Naive B cell (primary cell): ENCODE measurements at regions not wholly inside any gene's neighbourhood (a gene's known extent, or its start where the extent isn't known, plus 50 kb on each side); places are given as distances from the start of the nearest gene placed in this dataset.

Experiments
- ATAC-seq, 2 donors: fragments of 150-1000 bp; cut with Tn5 transposase; 2 replicates each; pipeline ENCODE4 v1.10.0; 2021; ENCODE audit warnings: low read depth in 2 of 2, mild to moderate bottlenecking in 2 of 2, moderate library complexity in 2 of 2
- DNase-seq: peaks from one replicate; pipeline ENCODE4 v3.0.0; 2022
- H3K27ac Mint-ChIP-seq, 6 donors: one replicate each; pipeline ENCODE4 v1.8.0; 2020 to 2022; ENCODE audit warnings: mild to moderate bottlenecking in 6 of 6, mixed read lengths in 6 of 6, moderate library complexity in 5 of 6, inconsistent platforms in 2 of 6
- H3K27me3 Mint-ChIP-seq, 3 donors: one replicate each; pipeline ENCODE4 v1.8.0; 2021 to 2022; ENCODE audit warnings: mixed read lengths in 3 of 3, mild to moderate bottlenecking in 1 of 3
- H3K36me3 Mint-ChIP-seq, 2 donors: one replicate each; pipeline ENCODE4 v1.8.0; 2020 to 2022; ENCODE audit warnings: mixed read lengths in 2 of 2, inconsistent platforms in 1 of 2, mild to moderate bottlenecking in 1 of 2
- H3K4me1 Mint-ChIP-seq, 3 donors: one replicate each; pipeline ENCODE4 v1.8.0; 2020 to 2022; ENCODE audit warnings: mixed read lengths in 3 of 3, inconsistent platforms in 1 of 3, mild to moderate bottlenecking in 1 of 3, moderate library complexity in 1 of 3
- H3K4me3 Mint-ChIP-seq, 8 donors: one replicate each; pipeline ENCODE4 v1.8.0; 2020 to 2022; ENCODE audit warnings: mild to moderate bottlenecking in 8 of 8, mixed read lengths in 8 of 8, moderate library complexity in 8 of 8, inconsistent platforms in 2 of 8
- H3K9me3 Mint-ChIP-seq, 7 donors: one replicate each; pipeline ENCODE4 v1.8.0; 2020 to 2022; ENCODE audit warnings: mixed read lengths in 7 of 7, mild to moderate bottlenecking in 5 of 7, inconsistent platforms in 2 of 7, moderate library complexity in 1 of 7

DNA sequence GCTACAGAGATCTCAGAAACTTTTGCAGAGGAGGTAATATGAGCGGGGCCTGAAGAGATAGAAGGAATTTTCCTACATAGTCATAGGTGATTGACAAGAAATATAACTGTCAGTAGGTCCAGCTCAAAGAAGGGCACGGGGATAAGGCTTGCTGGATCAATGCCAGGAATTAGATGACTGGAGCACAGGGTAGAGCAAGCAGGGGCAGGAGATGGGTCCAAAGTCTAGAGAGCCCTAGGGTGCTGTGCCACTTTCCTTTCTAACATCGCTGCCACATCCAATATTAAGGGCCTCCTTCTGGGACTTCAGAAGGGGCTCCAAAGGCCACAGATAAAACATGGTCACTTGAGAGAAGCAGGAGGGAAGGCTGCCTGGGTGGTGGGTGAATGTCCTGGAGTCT lies 402.2 kb downstream of the MID1IP1 start:
- Mint-ChIP-seq H3K36me3 (peaks cover 0 to 8% of the 10 kb centered on the region in 2 donors), H3K4me1 (peaks cover 0 to 6% (median 4%) of the 10 kb centered on the region in 3 donors), H3K27ac (no peak overlapping the region), H3K9me3 (peaks cover 0 to 6% (median 1%) of the 10 kb centered on the region in 7 donors), H3K27me3 (peaks cover 0 to 16% (median 0%) of the 10 kb centered on the region in 3 donors), H3K4me3 (no peak overlapping the region)
- no peak for DNase-seq
- no peak for ATAC-seq

DNA sequence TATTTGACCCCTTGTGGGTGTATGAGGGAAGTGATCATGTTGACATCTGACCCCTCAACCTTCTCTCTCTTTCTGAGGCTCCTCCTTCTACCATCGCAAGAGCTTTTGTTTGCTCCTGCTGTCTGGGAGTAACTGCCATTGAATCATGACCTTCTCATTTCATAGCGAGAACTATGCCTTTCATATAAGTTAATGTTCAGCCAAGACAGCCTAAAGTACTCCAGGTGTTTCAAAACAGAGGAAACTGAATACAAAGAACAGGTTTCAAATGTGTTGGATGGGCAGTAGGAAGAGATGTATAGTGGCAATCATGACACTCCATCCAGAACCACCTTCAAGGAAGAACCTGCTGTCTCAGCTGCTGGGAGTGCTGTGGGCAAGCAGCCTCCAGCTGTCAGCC lies 403.1 kb downstream of the MID1IP1 start:
- DNase-seq (no peak), ATAC-seq (no peak)
- H3K4me1 Mint-ChIP-seq: peaks cover 0 to 6% (median 4%) of the 10 kb centered on the region in 3 donors
- H3K36me3 Mint-ChIP-seq: peaks cover 0 to 8% of the 10 kb centered on the region in 2 donors
- no peak overlapping the region for H3K27ac Mint-ChIP-seq
- H3K27me3 Mint-ChIP-seq: peaks cover 0 to 16% (median 0%) of the 10 kb centered on the region in 3 donors
- H3K4me3 Mint-ChIP-seq: no peak overlapping the region
- H3K9me3 Mint-ChIP-seq: peaks cover 0 to 6% (median 1%) of the 10 kb centered on the region in 7 donors

DNA sequence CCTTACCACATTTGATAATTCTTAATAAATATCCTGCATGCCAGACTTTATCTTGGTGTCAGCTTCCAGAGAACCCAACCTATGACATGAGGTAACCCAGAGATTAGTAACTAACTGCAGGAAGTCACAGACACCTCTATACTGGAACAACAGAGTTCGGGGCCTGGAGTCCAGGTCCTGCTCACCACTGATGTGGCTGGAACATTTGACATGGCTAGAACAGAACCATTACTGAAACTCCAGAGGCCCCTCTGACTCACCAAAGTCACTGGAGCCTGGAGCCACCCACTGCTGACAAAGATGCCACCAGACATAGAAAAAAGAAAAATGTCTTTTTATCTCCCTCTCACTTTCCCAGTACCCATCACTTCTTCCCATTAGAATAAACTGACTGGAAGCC lies 403.7 kb downstream of the MID1IP1 start:
- peaks cover 0 to 19% (median 0%) of the 10 kb centered on the region in 3 donors for H3K27me3 Mint-ChIP-seq
- peaks cover 0 to 7% (median under 1%) of the 10 kb centered on the region in 7 donors for H3K9me3 Mint-ChIP-seq
- DNase-seq (no peak), ATAC-seq (no peak)
- no peak overlapping the region for H3K4me3 Mint-ChIP-seq
- H3K36me3 Mint-ChIP-seq: peaks cover 0 to 10% of the 10 kb centered on the region in 2 donors
- H3K4me1 Mint-ChIP-seq: peaks cover 0 to 6% (median 4%) of the 10 kb centered on the region in 3 donors
- H3K27ac Mint-ChIP-seq: no peak overlapping the region

DNA sequence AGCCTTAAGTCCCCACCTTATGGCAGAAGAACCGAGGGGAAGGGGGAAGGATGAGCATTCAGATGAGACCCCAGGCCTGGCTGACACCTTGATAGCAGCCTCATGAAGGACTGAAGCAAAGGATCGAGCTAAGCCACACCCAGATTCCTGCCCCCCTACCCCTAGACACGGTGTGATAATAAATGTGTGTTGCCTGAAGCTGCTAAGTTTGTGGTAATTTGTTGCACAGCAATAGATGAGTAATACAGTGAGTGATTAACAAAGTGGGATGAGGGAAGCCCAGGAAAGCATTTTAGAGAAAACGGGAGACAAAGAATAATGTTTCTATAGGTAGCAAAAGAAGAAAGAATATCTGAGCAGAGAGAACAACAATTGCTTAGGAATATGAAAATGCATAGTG lies 404.2 kb downstream of the MID1IP1 start:
- H3K4me1 Mint-ChIP-seq: peaks cover 0 to 6% (median 4%) of the 10 kb centered on the region in 3 donors
- no peak overlapping the region for H3K4me3 Mint-ChIP-seq
- ATAC-seq: no peak
- no peak for DNase-seq
- H3K27ac Mint-ChIP-seq: no peak overlapping the region
- peaks cover 0 to 7% (median 0%) of the 10 kb centered on the region in 7 donors for H3K9me3 Mint-ChIP-seq
- H3K36me3 Mint-ChIP-seq: peaks cover 0 to 10% of the 10 kb centered on the region in 2 donors
- H3K27me3 Mint-ChIP-seq: peaks cover 0 to 25% (median 0%) of the 10 kb centered on the region in 3 donors

DNA sequence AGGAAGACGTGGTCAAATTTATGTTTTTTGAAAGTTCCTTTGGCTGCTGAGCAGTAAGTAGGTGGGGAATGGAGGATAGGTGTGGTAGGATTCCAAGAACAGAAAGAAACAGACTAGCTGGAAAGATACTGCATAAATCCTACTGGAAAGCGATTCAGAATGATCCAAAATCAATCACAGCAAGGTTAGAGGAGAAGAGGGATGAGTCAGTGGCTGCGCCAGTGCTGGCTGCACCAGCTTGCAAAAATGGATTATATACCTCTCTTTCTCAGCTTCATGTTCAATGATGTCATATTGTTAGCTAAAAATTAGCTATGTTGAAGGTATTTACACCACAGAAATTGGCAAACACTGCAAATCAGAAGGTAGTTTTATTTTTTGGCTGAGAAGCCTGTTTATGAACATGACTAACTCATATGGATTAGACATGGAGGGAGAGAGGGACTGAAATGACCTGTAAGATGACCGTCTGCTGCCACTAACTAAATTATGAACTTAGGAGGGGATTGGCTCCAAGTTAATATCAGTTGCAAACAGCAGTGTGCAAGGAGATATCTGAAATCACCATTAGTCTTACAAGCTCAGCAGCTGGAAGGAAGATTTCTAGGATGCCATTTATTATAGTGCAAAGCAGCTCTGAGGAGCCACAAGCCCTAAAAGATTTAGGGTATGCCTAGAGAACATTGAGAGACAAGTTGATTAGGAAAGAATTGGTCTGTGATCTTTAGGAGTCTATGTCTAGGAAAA lies 405.3 kb downstream of the MID1IP1 start:
- H3K4me3 Mint-ChIP-seq: no peak overlapping the region
- ATAC-seq (no peak), DNase-seq (no peak)
- H3K9me3 Mint-ChIP-seq: peaks cover 0 to 7% (median 2%) of the 10 kb centered on the region in 7 donors
- H3K27me3 Mint-ChIP-seq: peaks cover 0 to 25% (median 0%) of the 10 kb centered on the region in 3 donors
- H3K36me3 Mint-ChIP-seq: peaks cover 0 to 9% of the 10 kb centered on the region in 2 donors
- peak overlapping the region in 1 of 6 donors; percentile 34 for H3K27ac Mint-ChIP-seq
- H3K4me1 Mint-ChIP-seq: peaks cover 0 to 6% (median 4%) of the 10 kb centered on the region in 3 donors

DNA sequence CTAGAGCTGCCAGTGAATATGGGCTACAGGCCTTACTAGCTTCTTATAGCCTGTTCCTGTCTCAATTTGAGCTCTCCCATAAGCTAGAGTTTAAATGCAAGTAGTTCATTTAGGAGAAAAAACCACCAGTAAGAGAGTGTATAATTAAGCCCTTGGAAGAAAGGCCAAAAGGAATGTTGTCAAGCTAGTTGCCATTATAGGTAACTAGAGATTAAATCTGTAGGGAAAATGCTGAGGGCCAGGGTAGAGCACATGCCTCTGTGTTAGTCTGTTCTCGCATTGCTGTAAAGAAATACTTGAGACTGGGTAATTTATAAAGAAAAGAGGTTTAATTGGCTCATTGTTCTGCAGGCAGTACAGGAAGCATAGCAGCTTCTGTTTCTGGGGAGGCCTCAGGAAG lies 410.2 kb downstream of the MID1IP1 start:
- H3K27ac Mint-ChIP-seq: no peak overlapping the region
- no peaks in the 10 kb centered on the region for H3K4me1 Mint-ChIP-seq
- H3K27me3 Mint-ChIP-seq: peaks cover 0 to 10% (median 0%) of the 10 kb centered on the region in 3 donors
- no peak overlapping the region for H3K4me3 Mint-ChIP-seq
- DNase-seq (no peak), ATAC-seq (no peak)
- peaks cover 5 to 9% of the 10 kb centered on the region in 2 donors for H3K36me3 Mint-ChIP-seq
- peaks cover 0 to 7% (median 1%) of the 10 kb centered on the region in 7 donors for H3K9me3 Mint-ChIP-seq

DNA sequence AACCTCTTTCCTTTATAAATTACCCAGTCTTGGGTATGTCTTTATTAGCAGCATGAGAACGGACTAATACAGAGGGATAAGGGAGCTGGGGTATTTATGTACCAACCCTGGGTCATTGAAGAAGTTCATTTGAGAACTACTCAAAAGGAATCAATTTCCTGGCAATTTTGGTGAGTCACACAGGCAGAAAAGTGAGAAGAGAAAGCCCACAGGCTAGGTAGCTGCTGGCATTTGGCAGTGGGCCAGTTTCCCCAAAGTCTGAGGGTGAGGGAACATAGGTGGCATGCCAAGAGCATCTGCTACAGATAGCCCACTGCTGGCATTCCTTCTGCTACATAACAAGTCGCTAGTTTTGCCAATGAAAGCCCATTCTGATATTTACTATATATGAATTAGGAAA lies 411.2 kb downstream of the MID1IP1 start:
- H3K4me1 Mint-ChIP-seq: no peaks in the 10 kb centered on the region
- peaks cover 5 to 9% of the 10 kb centered on the region in 2 donors for H3K36me3 Mint-ChIP-seq
- H3K27me3 Mint-ChIP-seq: peaks cover 0 to 10% (median 0%) of the 10 kb centered on the region in 3 donors
- H3K4me3 Mint-ChIP-seq: no peak overlapping the region
- peaks cover 0 to 7% (median 1%) of the 10 kb centered on the region in 7 donors for H3K9me3 Mint-ChIP-seq
- ATAC-seq: no peak
- no peak overlapping the region for H3K27ac Mint-ChIP-seq
- no peak for DNase-seq

DNA sequence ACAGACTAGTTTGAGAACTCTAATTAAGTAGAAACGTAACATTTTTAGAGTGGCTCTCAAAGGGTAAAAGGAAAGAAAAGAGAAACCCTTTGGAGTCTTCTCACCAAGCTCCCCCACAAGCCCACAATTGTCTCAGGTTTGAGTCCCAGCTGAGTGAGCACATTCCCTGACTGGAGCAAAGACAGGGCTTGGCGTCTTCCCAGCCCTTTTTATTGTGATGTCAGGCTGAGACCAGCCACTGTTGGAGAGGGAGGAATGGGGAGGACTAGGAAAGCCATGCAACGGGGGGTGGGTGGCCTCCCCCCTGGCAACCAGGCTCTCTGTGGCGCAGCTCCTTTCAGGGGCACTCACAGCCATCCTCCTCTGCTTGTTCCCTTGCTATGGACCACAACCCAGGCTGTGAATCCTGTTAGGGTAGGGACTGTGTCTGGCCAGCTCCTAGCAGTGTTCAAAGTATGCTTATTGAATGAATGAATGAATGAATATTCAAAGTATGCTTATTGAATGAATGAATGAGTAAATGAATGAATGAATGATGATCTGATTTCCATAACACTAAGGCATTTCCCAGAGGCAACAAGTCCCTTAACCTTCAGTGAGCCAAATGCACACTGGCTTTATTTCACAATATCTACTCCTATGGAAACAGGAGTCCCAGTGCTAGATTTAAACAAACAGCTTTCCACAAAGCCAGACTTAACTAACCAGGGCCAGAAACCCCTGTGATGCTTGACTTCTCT lies 413.3 kb downstream of the MID1IP1 start:
- peaks cover 0 to 21% (median 0%) of the 10 kb centered on the region in 3 donors for H3K27me3 Mint-ChIP-seq
- DNase-seq (no peak), ATAC-seq (no peak)
- no peak overlapping the region for H3K4me3 Mint-ChIP-seq
- peaks cover 0 to 7% (median 1%) of the 10 kb centered on the region in 7 donors for H3K9me3 Mint-ChIP-seq
- H3K4me1 Mint-ChIP-seq: no peaks in the 10 kb centered on the region
- H3K27ac Mint-ChIP-seq: peak overlapping the region in 1 of 6 donors; percentile 39
- H3K36me3 Mint-ChIP-seq: peaks cover 9 to 10% of the 10 kb centered on the region in 2 donors

DNA sequence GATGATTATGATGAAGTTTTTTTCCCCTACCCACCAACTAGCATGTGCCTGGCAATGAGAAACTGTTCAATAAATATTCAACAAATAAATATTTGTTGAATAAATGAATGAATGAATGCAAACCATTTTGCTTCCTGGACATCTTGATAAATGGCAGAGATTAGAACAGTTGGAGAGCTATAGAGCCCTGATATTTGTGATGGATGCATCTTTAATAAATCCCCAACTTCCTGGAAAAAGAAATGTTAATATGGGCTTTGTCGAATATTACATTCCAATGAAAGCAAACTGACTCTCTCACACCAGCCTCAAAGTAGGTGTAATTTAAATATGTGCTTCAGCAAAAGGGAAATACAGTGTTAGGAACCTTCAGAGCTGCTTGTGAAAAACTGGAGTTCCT lies 419.7 kb downstream of the MID1IP1 start:
- Mint-ChIP-seq H3K4me1 (no peaks in the 10 kb centered on the region), H3K27me3 (peaks cover 0 to 11% (median 0%) of the 10 kb centered on the region in 3 donors), H3K9me3 (peaks cover 0 to 7% (median 0%) of the 10 kb centered on the region in 7 donors), H3K36me3 (peaks cover 0 to 10% of the 10 kb centered on the region in 2 donors), H3K4me3 (no peak overlapping the region), H3K27ac (no peak overlapping the region)
- DNase-seq (no peak), ATAC-seq (no peak)

DNA sequence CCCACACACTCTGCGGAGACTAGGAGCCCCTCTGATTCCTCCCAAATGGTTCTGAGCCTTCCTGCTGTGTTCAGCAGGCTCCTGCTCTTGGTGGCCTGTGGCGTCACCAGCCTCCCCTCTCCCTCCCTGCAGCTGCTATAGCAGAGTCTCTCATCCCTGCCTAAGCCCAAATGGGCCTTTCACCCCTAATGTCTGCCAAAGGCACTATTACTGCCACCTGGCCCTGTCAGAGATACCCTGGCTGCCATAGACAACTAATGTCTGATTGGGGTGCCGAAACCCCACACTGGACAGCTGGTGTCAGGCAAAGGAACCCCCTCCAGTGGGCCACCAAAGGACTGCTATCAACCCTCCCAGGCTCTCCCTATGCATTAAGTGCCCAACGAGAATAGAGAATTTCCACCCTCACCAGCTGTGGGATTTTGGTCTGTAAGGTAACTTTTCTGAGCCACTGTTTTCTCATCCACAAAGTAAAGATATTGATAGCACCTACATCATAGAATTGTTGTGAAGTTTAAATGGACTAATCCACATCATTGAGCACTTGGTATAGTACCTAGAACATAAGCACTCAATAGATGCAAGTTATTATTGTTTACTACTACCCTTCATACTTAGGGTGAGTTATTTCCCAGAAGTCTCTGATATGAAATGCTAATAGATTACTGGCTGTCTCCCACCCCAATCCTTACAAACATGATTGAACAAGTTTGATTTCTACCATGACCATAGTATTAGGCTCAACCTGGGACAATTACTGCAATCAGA lies 421.3 kb downstream of the MID1IP1 start:
- DNase-seq (no peak), ATAC-seq (no peak)
- Mint-ChIP-seq H3K9me3 (peaks cover 0 to 8% (median 0%) of the 10 kb centered on the region in 7 donors), H3K27me3 (peaks cover 0 to 11% (median 0%) of the 10 kb centered on the region in 3 donors), H3K27ac (no peak overlapping the region), H3K4me1 (peaks cover 0 to 4% (median 0%) of the 10 kb centered on the region in 3 donors), H3K36me3 (peaks cover 9 to 15% of the 10 kb centered on the region in 2 donors), H3K4me3 (no peak overlapping the region)

DNA sequence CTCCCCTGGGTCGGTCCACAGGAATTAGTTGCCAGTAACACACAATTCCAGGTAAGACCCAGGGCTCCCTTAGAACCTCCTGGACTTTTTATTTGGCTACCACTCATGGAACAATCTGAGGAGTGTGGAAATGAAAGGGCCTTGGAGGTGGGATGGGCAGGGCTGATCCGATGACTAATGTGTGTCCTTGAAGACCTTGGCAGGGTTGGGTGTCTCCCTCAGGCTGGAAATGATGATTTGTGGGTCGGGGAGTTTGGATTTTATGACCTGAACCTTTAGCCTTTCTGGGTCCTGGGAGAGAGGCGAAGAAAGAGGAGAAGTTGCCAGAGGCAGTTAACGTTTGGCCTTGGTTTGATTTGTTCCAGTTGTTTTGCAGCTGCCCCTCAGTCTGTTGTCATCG lies 425.0 kb downstream of the MID1IP1 start:
- Mint-ChIP-seq H3K4me3 (no peak overlapping the region), H3K9me3 (peaks cover 0 to 10% (median 0%) of the 10 kb centered on the region in 7 donors), H3K27ac (peak overlapping the region in 1 of 6 donors; percentile 53), H3K4me1 (peaks cover 0 to 4% (median 0%) of the 10 kb centered on the region in 3 donors), H3K27me3 (no peaks in the 10 kb centered on the region), H3K36me3 (peaks cover 5 to 9% of the 10 kb centered on the region in 2 donors)
- ATAC-seq (no peak), DNase-seq (no peak)

DNA sequence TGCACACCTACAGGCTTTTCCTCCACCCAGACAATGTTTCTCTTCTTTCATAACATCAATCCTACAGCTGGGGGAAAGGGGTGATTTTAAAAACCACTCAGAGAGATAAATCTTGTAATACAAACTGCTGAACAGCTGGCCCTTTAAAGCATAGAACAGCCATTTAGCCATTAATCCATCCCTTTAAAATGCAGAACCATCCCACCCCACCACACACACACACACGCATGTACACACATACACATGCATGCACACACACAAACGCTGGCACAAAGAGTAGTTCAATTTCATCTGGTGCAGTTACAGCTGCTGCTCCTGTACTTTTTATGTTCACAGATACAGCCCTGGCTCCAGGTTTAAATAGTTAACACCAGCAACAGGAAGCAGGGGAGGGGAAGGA lies 426.1 kb downstream of the MID1IP1 start:
- Mint-ChIP-seq H3K9me3 (peaks cover 0 to 8% (median 0%) of the 10 kb centered on the region in 7 donors), H3K27ac (no peak overlapping the region), H3K4me3 (no peak overlapping the region), H3K27me3 (no peaks in the 10 kb centered on the region), H3K4me1 (peaks cover 0 to 4% (median 0%) of the 10 kb centered on the region in 3 donors), H3K36me3 (peaks cover 5 to 9% of the 10 kb centered on the region in 2 donors)
- DNase-seq (no peak), ATAC-seq (no peak)

DNA sequence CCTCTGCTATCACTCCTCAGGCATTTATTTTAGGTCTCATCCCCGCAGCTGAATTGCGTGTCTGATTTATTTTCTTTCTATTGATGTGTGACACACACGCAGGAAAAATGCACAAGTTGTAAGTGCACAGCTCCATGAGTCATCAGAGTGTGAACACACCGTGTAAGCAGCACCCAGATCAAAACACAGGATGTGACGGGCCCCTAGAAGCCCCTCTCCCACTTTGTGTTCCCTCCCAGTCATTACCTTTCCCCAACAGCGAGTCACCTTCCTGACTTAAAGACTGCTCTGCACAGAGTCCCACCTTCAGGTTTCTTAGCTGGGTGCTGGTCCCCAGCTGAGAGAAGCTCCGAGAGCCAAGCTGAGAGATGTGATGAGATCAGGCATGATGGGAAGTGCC lies 436.7 kb downstream of the MID1IP1 start:
- Mint-ChIP-seq H3K4me3 (no peak overlapping the region), H3K9me3 (peaks cover 0 to 4% (median 0%) of the 10 kb centered on the region in 7 donors), H3K27me3 (no peaks in the 10 kb centered on the region), H3K36me3 (no peaks in the 10 kb centered on the region), H3K4me1 (peaks cover 3 to 19% (median 18%) of the 10 kb centered on the region in 3 donors), H3K27ac (no peak overlapping the region)
- DNase-seq: no peak
- ATAC-seq: no peak
